ENCODE measurements at regions not wholly inside any gene's neighbourhood (a gene's known extent, or its start where the extent isn't known, plus 50 kb on each side); places are given as distances from the start of the nearest gene placed in this dataset.

GRCh38 chr12:20268771-20269170 is 99.6 kb upstream of the PDE3A start:
- Histone ChIP-seq H3K9me3 (no peaks in the 10 kb centered on the region), H3K36me3 (no peaks in the 10 kb centered on the region), H3K4me3 (no peak overlapping the region), H3K27ac (peak overlapping the region in 2 of 10 donors; percentile 45 to 52), H3K4me1 (peaks cover 0 to 41% (median 18%) of the 10 kb centered on the region in 9 donors), H3K27me3 (no peaks in the 10 kb centered on the region)
- TF ChIP-seq, protein P1, sequence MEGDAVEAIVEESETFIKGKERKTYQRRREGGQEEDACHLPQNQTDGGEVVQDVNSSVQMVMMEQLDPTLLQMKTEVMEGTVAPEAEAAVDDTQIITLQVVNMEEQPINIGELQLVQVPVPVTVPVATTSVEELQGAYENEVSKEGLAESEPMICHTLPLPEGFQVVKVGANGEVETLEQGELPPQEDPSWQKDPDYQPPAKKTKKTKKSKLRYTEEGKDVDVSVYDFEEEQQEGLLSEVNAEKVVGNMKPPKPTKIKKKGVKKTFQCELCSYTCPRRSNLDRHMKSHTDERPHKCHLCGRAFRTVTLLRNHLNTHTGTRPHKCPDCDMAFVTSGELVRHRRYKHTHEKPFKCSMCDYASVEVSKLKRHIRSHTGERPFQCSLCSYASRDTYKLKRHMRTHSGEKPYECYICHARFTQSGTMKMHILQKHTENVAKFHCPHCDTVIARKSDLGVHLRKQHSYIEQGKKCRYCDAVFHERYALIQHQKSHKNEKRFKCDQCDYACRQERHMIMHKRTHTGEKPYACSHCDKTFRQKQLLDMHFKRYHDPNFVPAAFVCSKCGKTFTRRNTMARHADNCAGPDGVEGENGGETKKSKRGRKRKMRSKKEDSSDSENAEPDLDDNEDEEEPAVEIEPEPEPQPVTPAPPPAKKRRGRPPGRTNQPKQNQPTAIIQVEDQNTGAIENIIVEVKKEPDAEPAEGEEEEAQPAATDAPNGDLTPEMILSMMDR (IDR thresholded peaks at IDR 0.05), result no peak
- intact Hi-C loops (cut with DNase I), result no loop called here
- no peak for ATAC-seq
- 98 to 99% methylated on average over 4 of the region's 4 CpGs for WGBS, 2 donors
- DNase-seq, result no peak

DNA sequence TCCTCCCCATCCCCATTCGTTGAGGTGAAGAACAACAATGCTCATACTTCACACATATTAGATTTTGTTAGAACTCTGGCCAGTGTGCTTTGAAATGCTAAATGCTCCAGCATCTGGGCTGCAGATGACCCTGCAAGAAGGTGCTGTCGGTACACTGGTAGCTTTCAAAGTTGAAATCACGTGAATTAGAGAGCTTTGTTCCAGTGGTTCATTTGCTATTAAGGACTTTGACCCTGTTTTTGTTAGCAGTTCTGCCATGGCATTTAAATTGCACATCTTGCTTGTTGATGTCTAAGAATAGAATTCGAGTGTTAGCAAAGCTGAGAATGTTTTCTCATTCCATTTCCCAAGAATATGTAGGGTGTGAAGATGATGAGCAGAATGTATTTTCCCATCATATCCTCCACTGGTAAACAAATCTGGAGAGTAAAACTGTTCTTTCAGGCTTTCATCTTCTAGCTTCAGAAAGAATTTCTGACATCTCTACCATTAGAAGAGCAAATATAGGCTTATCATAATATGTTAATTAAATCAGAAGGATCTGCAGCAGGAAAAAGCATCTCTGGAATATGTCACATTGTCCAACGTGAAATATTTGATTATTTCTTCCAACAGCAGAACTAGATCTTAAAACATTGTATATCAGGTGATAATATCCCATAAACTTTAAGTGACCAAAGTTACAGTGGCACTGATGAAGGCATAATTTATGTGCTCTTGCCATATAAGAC is 98.8 kb upstream of the PDE3A start:
- 41 to 46% methylated on average over 5 of the region's 5 CpGs for WGBS, 2 donors
- H3K27ac ChIP-seq, result peak overlapping the region in 8 of 10 donors; percentile 46 to 79 (median 56)
- peaks cover 0 to 44% (median 18%) of the 10 kb centered on the region in 9 donors for H3K4me1 ChIP-seq
- H3K36me3 ChIP-seq, result no peaks in the 10 kb centered on the region
- H3K9me3 ChIP-seq, result no peaks in the 10 kb centered on the region
- DNase-seq (no peak), ATAC-seq (no peak)
- intact Hi-C loops (cut with DNase I), result loop anchor here in 5 of 10 donors (5.0 to 10.0 kb wide), 5 partner anchors 43 to 525 kb away; partner anchors contain the start of gene PDE3A (in 3 of the 5)
- H3K4me3 ChIP-seq, result no peak overlapping the region
- no peaks in the 10 kb centered on the region for H3K27me3 ChIP-seq
- TF ChIP-seq, protein P1 (IDR thresholded peaks at IDR 0.05), result no peak

- no peak for DNase-seq
- TF ChIP-seq, protein P1 (IDR thresholded peaks at IDR 0.05), result no peak
- no peaks in the 10 kb centered on the region for H3K9me3 ChIP-seq
- peaks cover 0 to 50% (median 18%) of the 10 kb centered on the region in 9 donors for H3K4me1 ChIP-seq
- H3K4me3 ChIP-seq, result no peak overlapping the region
- ATAC-seq, result peak in 1 of 8 donors; percentile 54
- no peaks in the 10 kb centered on the region for H3K36me3 ChIP-seq
- intact Hi-C loops (cut with DNase I), result loop anchor here in 5 of 10 donors (5.0 to 10.0 kb wide), 5 partner anchors 42 to 526 kb away; partner anchors contain the start of gene PDE3A (in 3 of the 5)
- 42 to 53% methylated on average over 5 of the region's 5 CpGs for WGBS, 2 donors
- H3K27me3 ChIP-seq, result no peaks in the 10 kb centered on the region
- peak overlapping the region; percentile 3 to 79 (median 56) for H3K27ac ChIP-seq
Measured at GRCh38 chr12:20270557-20270956, 97.8 kb upstream of the PDE3A start.

GRCh38 chr12:20272161-20272560 is 96.2 kb upstream of the PDE3A start:
- Histone ChIP-seq H3K27me3 (no peaks in the 10 kb centered on the region), H3K4me3 (no peak overlapping the region), H3K9me3 (no peaks in the 10 kb centered on the region), H3K27ac (peak overlapping the region; percentile 19 to 79 (median 67)), H3K4me1 (peaks cover 0 to 50% (median 18%) of the 10 kb centered on the region in 9 donors), H3K36me3 (no peaks in the 10 kb centered on the region)
- 44 to 51% methylated on average over 1 of the region's 1 CpG for WGBS, 2 donors
- intact Hi-C loops (cut with DNase I), result loop anchor here in 5 of 10 donors (2.0 to 10.0 kb wide), 6 partner anchors 40 to 527 kb away; partner anchors contain the start of gene PDE3A (in 4 of the 5)
- ATAC-seq (peak; percentile 36 to 76 (median 64)), DNase-seq (no peak)
- TF ChIP-seq, protein P1 (IDR thresholded peaks at IDR 0.05), result no peak

Data from heart right ventricle (tissue), 16 donors.